Astrocyte (in vitro differentiated cells and primary cell): ENCODE measurements at regions not wholly inside any gene's neighbourhood (a gene's known extent, or its start where the extent isn't known, plus 50 kb on each side); places are given as distances from the start of the nearest gene placed in this dataset.

Experiments used
- CTCF ChIP-seq: IDR thresholded peaks from 2 replicates; pipeline ENCODE4 v1.5.1; 2011; ENCODE audit warnings: low read depth, mild to moderate bottlenecking, inconsistent platforms, low read length, moderate library complexity; ENCODE audit not compliant: insufficient read depth
- EZH2 ChIP-seq: IDR thresholded peaks from 2 replicates; pipeline ENCODE4 v1.6.1; 2012; ENCODE audit warnings: mild to moderate bottlenecking, low read length, inconsistent platforms; ENCODE audit not compliant: insufficient read depth

GRCh38 chr6:23213193-23213592, 643.8 kb downstream of the HDGFL1 start:
- no peak for TF ChIP-seq CTCF
- no peak for TF ChIP-seq EZH2
